ENCODE measurements at regions not wholly inside any gene's neighbourhood (a gene's known extent, or its start where the extent isn't known, plus 50 kb on each side); places are given as distances from the start of the nearest gene placed in this dataset.
"Not testable (repeated sequence)": the region's sequence is repeated elsewhere in the genome, so short reads cannot be mapped to it uniquely, and the experiment has no call there.

DNA sequence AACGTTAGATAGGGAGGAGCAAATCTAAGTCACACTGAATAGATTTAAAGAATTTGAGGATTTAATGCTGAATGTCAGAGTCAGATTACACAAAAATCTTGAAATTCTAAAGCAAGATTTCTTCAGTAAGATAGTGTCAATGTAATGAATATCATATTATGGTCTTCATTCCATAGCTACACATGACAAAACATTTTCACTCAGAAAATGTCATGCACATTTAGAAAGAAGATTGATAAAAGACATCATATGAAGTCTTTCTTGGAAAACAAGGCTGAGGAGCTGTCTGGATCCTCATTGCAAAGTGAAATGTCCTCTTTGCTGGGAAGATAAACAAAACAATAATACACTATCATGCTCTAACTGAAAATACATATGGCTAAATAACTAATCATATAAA, 1006.9 kb downstream of the PCDH7 start:
- no peak overlapping the region for H3K27ac Mint-ChIP-seq (ENCODE audit: unreplicated experiment)
- TF ChIP-seq, protein P1, sequence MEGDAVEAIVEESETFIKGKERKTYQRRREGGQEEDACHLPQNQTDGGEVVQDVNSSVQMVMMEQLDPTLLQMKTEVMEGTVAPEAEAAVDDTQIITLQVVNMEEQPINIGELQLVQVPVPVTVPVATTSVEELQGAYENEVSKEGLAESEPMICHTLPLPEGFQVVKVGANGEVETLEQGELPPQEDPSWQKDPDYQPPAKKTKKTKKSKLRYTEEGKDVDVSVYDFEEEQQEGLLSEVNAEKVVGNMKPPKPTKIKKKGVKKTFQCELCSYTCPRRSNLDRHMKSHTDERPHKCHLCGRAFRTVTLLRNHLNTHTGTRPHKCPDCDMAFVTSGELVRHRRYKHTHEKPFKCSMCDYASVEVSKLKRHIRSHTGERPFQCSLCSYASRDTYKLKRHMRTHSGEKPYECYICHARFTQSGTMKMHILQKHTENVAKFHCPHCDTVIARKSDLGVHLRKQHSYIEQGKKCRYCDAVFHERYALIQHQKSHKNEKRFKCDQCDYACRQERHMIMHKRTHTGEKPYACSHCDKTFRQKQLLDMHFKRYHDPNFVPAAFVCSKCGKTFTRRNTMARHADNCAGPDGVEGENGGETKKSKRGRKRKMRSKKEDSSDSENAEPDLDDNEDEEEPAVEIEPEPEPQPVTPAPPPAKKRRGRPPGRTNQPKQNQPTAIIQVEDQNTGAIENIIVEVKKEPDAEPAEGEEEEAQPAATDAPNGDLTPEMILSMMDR (IDR thresholded peaks at IDR 0.05; ENCODE audit: unreplicated experiment) = no peak
- no peak overlapping the region for H3K4me3 Mint-ChIP-seq (ENCODE audit: unreplicated experiment)
- no peaks in the 10 kb centered on the region for H3K27me3 Mint-ChIP-seq (ENCODE audit: unreplicated experiment)
- H3K9me3 Mint-ChIP-seq (ENCODE audit: unreplicated experiment) = no peaks in the 10 kb centered on the region
- no peaks in the 10 kb centered on the region for H3K36me3 Mint-ChIP-seq (ENCODE audit: low read depth, unreplicated experiment)
- no peak for DNase-seq (ENCODE audit: low spot score)
- H3K4me1 Mint-ChIP-seq (ENCODE audit: unreplicated experiment) = no peaks in the 10 kb centered on the region

DNA sequence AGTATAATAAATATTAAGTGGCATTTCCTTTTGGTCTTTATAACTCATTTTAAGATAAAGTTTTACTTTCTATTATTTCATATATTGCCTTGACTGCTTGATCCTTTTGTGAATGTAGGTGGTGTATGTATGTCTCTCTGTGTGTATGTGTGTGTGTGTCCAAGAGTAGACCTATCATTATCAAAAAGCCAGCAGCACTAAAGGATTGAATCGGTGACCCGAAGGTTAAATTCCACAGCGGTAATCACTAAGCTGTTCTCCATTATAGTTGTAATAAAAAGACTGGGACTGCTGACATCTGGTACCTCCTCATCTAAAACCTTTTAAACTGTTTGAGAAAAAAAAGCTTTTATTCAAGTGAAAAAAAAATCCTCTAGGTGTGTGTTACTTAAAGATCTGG, 1014.8 kb downstream of the PCDH7 start:
- TF ChIP-seq, protein P1 (IDR thresholded peaks at IDR 0.05; ENCODE audit: unreplicated experiment) = no peak
- no peaks in the 10 kb centered on the region for H3K36me3 Mint-ChIP-seq (ENCODE audit: low read depth, unreplicated experiment)
- no peak for DNase-seq (ENCODE audit: low spot score)
- no peak overlapping the region for H3K4me3 Mint-ChIP-seq (ENCODE audit: unreplicated experiment)
- no peaks in the 10 kb centered on the region for H3K27me3 Mint-ChIP-seq (ENCODE audit: unreplicated experiment)
- no peak overlapping the region for H3K27ac Mint-ChIP-seq (ENCODE audit: unreplicated experiment)
- H3K4me1 Mint-ChIP-seq (ENCODE audit: unreplicated experiment) = no peaks in the 10 kb centered on the region
- H3K9me3 Mint-ChIP-seq (ENCODE audit: unreplicated experiment) = no peaks in the 10 kb centered on the region

DNA sequence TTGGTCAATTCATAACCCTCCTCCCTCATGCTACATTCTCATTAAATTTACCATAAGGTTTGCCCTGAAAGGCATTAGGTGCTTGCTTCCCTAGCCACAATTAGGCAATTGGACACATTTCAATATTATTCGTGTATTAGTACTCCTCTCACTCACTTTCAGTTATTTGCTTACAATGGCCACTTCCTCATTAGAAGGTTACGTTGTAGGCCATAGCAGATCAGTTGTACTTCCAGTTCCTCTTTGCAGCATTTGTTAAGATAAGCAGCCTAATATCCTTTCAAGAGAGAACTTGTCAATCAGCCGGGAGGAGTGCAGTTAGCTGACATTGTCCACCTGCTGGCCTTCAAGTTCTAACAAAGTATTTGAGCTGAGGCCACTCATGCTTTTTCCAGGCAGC, 1017.2 kb downstream of the PCDH7 start:
- no peaks in the 10 kb centered on the region for H3K4me1 Mint-ChIP-seq (ENCODE audit: unreplicated experiment)
- H3K36me3 Mint-ChIP-seq (ENCODE audit: low read depth, unreplicated experiment) = no peaks in the 10 kb centered on the region
- no peak overlapping the region for H3K4me3 Mint-ChIP-seq (ENCODE audit: unreplicated experiment)
- no peak for DNase-seq (ENCODE audit: low spot score)
- H3K27ac Mint-ChIP-seq (ENCODE audit: unreplicated experiment) = no peak overlapping the region
- no peaks in the 10 kb centered on the region for H3K27me3 Mint-ChIP-seq (ENCODE audit: unreplicated experiment)
- H3K9me3 Mint-ChIP-seq (ENCODE audit: unreplicated experiment) = no peaks in the 10 kb centered on the region
- TF ChIP-seq, protein P1 (IDR thresholded peaks at IDR 0.05; ENCODE audit: unreplicated experiment) = no peak

DNA sequence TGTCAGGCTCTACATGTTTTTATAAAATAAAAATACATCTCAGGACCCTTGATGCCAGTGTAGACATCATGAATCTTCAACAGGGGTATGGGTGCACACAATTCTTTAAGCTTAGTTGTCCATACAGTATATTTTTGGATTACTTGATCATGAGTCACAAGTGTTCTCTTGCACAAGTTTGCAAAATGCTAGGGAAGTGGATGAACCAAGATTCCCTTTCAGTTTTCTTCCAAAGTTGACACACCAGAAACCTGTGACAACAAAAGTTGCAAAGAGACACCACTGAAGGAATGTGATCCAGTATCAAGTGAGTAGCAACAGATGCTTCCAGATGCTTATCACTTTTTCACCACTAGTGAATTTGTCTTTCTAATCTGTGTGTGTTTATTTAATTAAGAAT, 1021.2 kb downstream of the PCDH7 start:
- no peak overlapping the region for H3K27ac Mint-ChIP-seq (ENCODE audit: unreplicated experiment)
- no peaks in the 10 kb centered on the region for H3K36me3 Mint-ChIP-seq (ENCODE audit: low read depth, unreplicated experiment)
- no peak for DNase-seq (ENCODE audit: low spot score)
- TF ChIP-seq, protein P1 (IDR thresholded peaks at IDR 0.05; ENCODE audit: unreplicated experiment) = no peak
- no peaks in the 10 kb centered on the region for H3K9me3 Mint-ChIP-seq (ENCODE audit: unreplicated experiment)
- H3K27me3 Mint-ChIP-seq (ENCODE audit: unreplicated experiment) = no peaks in the 10 kb centered on the region
- no peak overlapping the region for H3K4me3 Mint-ChIP-seq (ENCODE audit: unreplicated experiment)
- H3K4me1 Mint-ChIP-seq (ENCODE audit: unreplicated experiment) = no peaks in the 10 kb centered on the region

DNA sequence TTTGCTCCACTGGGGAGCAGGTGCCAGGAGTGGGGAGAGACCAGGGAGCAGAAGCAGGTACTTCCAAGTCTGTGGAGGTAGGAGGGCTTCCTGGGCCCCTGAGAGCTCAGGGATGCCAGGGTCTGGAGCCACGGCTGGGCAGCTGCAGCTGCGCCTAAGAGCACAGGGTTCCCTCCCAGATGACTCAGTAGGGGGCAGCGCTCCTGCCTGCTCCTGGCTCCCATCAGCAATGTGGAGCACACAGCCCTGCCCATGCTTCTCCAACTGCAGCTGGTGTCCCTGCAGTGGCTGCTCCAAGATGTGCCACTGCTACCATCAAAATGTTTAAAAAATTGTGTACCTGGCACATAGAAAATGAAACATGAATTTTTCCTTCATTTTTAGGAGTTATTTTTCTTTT, 1028.2 kb downstream of the PCDH7 start:
- Mint-ChIP-seq H3K4me1 (ENCODE audit: unreplicated experiment) (no peaks in the 10 kb centered on the region), H3K27ac (ENCODE audit: unreplicated experiment) (no peak overlapping the region), H3K4me3 (ENCODE audit: unreplicated experiment) (no peak overlapping the region), H3K9me3 (ENCODE audit: unreplicated experiment) (no peaks in the 10 kb centered on the region), H3K27me3 (ENCODE audit: unreplicated experiment) (peaks cover 5% of the 10 kb centered on the region), H3K36me3 (ENCODE audit: low read depth, unreplicated experiment) (no peaks in the 10 kb centered on the region)
- TF ChIP-seq, protein P1 (IDR thresholded peaks at IDR 0.05; ENCODE audit: unreplicated experiment) = no peak
- no peak for DNase-seq (ENCODE audit: low spot score)

DNA sequence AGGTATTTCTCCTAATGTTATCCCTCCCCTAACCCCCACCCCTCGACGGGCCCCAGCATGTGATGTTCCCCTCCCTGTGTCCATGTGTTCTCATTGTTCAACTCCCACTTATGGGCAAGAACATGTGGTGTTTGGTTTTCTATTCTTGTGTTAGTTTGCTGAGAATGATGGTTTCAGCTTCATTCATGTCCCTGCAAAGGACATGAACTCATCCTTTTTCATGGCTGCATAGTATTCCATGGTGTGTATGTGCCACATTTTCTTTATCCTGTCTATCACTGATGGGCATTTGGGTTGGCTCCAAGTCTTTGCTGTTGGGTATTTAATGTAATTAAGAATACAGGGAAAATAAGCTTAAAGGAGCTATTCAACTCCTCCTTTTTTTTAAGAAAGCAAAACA, 1030.4 kb downstream of the PCDH7 start:
- H3K4me1 Mint-ChIP-seq (ENCODE audit: unreplicated experiment); H3K36me3 Mint-ChIP-seq (ENCODE audit: low read depth, unreplicated experiment); H3K27ac Mint-ChIP-seq (ENCODE audit: unreplicated experiment); H3K9me3 Mint-ChIP-seq (ENCODE audit: unreplicated experiment); DNase-seq (ENCODE audit: low spot score); H3K27me3 Mint-ChIP-seq (ENCODE audit: unreplicated experiment); H3K4me3 Mint-ChIP-seq (ENCODE audit: unreplicated experiment): not testable (repeated sequence)

Data from endothelial cell (in vitro differentiated cells).